ENCODE measurements at regions not wholly inside any gene's neighbourhood (a gene's known extent, or its start where the extent isn't known, plus 50 kb on each side); places are given as distances from the start of the nearest gene placed in this dataset.

DNA sequence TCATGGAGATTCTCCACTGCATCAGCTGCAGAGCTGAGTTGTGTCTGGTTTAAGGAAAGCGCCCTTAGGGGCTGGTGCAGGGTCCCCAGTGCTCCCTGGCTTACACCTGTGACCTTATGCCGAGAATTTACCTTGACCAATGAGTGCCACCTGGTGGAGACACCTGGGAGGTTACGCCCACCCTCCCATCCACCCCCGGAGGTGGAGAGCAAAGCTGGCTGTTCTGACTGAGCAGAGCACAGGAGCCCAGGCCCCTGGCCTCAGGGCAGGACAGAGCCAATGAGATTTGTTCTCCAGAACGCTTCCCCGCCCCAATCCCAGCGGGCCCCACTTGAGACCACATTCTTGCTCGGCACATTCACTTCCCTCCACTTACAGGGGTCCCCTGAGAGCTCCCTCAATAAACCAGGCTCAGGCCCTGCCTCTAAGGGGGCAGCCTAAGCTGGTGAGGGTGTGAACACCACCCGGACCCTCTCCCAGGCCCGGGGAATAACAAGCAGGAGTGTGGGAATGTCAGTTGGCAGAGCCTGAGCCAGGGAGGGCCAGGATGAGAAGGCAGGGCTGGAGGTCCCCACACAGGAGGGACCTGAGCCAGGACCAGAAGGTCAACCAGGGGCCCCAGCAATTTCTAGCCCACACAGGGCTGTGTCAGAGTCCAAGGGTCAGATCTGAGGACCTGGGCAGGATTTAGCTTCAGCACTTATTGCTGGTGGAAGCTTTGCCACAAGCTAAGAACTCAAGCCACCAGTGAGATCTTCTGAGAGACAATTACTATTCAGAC is 117.1 kb downstream of the TPRA1 start:
- TF ChIP-seq, protein P1, sequence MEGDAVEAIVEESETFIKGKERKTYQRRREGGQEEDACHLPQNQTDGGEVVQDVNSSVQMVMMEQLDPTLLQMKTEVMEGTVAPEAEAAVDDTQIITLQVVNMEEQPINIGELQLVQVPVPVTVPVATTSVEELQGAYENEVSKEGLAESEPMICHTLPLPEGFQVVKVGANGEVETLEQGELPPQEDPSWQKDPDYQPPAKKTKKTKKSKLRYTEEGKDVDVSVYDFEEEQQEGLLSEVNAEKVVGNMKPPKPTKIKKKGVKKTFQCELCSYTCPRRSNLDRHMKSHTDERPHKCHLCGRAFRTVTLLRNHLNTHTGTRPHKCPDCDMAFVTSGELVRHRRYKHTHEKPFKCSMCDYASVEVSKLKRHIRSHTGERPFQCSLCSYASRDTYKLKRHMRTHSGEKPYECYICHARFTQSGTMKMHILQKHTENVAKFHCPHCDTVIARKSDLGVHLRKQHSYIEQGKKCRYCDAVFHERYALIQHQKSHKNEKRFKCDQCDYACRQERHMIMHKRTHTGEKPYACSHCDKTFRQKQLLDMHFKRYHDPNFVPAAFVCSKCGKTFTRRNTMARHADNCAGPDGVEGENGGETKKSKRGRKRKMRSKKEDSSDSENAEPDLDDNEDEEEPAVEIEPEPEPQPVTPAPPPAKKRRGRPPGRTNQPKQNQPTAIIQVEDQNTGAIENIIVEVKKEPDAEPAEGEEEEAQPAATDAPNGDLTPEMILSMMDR (IDR thresholded peaks at IDR 0.05; ENCODE audit: low read length) = peak; percentile 44
- no peak for TF ChIP-seq EZH2 (IDR thresholded peaks at IDR 0.05; ENCODE audit: borderline replicate concordance, low read length)

Measured in OCI-LY1 (cell line).